SH-SY5Y (cell line): ENCODE measurements at regions not wholly inside any gene's neighbourhood (a gene's known extent, or its start where the extent isn't known, plus 50 kb on each side); places are given as distances from the start of the nearest gene placed in this dataset.

Experiments used
- GATA2 ChIP-seq: IDR thresholded peaks from 2 replicates; pipeline ENCODE4 v1.6.1; 2011; ENCODE audit warnings: mild to moderate bottlenecking, low read depth, low read length
- GATA3 ChIP-seq: IDR thresholded peaks from 2 replicates; pipeline ENCODE4 v1.6.1; 2011; ENCODE audit warnings: low read depth, mild to moderate bottlenecking, low read length, moderate library complexity

- no peak for TF ChIP-seq GATA2
- no peak for TF ChIP-seq GATA3
These were observed 657.9 kb upstream of the ST8SIA4 start for GRCh38 chr5:101561018-101561417.
